Lower leg skin (tissue), 4 donors: ENCODE measurements at regions not wholly inside any gene's neighbourhood (a gene's known extent, or its start where the extent isn't known, plus 50 kb on each side); places are given as distances from the start of the nearest gene placed in this dataset.

Source experiments
- DNase-seq, 2 donors: peaks; one replicate each; pipeline ENCODE4 v3.0.0-alpha.2; 2019; ENCODE audit warnings: low spot score in 2 of 2
- H3K4me3 ChIP-seq: fragments of 200-600 bp; sonication (generic); 2 replicates; pipeline ENCODE4 v1.5.1; 2017; ENCODE audit warnings: mild to moderate bottlenecking, low read depth; ENCODE audit not compliant: poor library complexity, severe bottlenecking
- CTCF ChIP-seq, 3 donors: fragments of 450-650 bp; IDR thresholded peaks; one replicate each; pipeline ENCODE4 v1.5.1; 2016; ENCODE audit warnings: antibody characterized with exemption in 3 of 3, mild to moderate bottlenecking in 3 of 3, moderate library complexity in 2 of 3
- POLR2A ChIP-seq, 2 donors: fragments of 450-650 bp; IDR thresholded peaks; one replicate each; pipeline ENCODE4 v1.6.1; 2016 to 2017; ENCODE audit warnings: antibody characterized with exemption in 2 of 2, mild to moderate bottlenecking in 1 of 2, moderate library complexity in 1 of 2
- WGBS, 2 donors: methylation state at CpG; one replicate each; pipeline ENCODE4 v1.1.5; 2018; 5-methylcytosine and 5-hydroxymethylcytosine counted together
- intact Hi-C: fragments of 100-400 bp; cut with DNase I; formaldehyde crosslinking; loops from one replicate; pipeline ENCODE4 v1.15.0; 2023; ENCODE audit warnings: low total_unique reads

- TF ChIP-seq CTCF (IDR thresholded peaks at IDR 0.05) (no peak), POLR2A (IDR thresholded peaks at IDR 0.05) (no peak)
- DNase-seq: no peak
- intact Hi-C loops: no loop called here
- WGBS, 2 donors: 84 to 85% methylated on average over 3 of the region's 3 CpGs
- H3K4me3 ChIP-seq: no peak overlapping the region
Observed at GRCh38 chr13:65562305-65562704, 1667.8 kb downstream of the PCDH9 start.

GRCh38 chr13:65560936-65561335 is 1669.2 kb downstream of the PCDH9 start:
- intact Hi-C loops: no loop called here
- no peak for DNase-seq
- H3K4me3 ChIP-seq: no peak overlapping the region
- 87% methylated on average over 1 of the region's 1 CpG for WGBS, 2 donors
- TF ChIP-seq CTCF (IDR thresholded peaks at IDR 0.05) (no peak), POLR2A (IDR thresholded peaks at IDR 0.05) (no peak)

- intact Hi-C loops: no loop called here
- TF ChIP-seq POLR2A (IDR thresholded peaks at IDR 0.05) (no peak), CTCF (IDR thresholded peaks at IDR 0.05) (no peak)
- WGBS, 2 donors: 80 to 81% methylated on average over 2 of the region's 2 CpGs
- DNase-seq: no peak
- H3K4me3 ChIP-seq: no peak overlapping the region
Observed at GRCh38 chr13:65555962-65556361, 1674.2 kb downstream of the PCDH9 start.

- TF ChIP-seq CTCF (IDR thresholded peaks at IDR 0.05) (no peak), POLR2A (IDR thresholded peaks at IDR 0.05) (no peak)
- no peak for DNase-seq
- WGBS, 2 donors: 46 to 73% methylated on average over 5 of the region's 5 CpGs
- intact Hi-C loops: no loop called here
- H3K4me3 ChIP-seq: no peak overlapping the region
Observed at GRCh38 chr13:65553096-65553727, 1676.9 kb downstream of the PCDH9 start.

- intact Hi-C loops: no loop called here
- TF ChIP-seq CTCF (IDR thresholded peaks at IDR 0.05): no peak
- TF ChIP-seq POLR2A (IDR thresholded peaks at IDR 0.05): no peak
- no peak overlapping the region for H3K4me3 ChIP-seq
- no peak for DNase-seq
Observed at GRCh38 chr13:65551208-65551607, 1678.9 kb downstream of the PCDH9 start.

GRCh38 chr13:65540175-65540574 is 1690.0 kb downstream of the PCDH9 start:
- no peak for DNase-seq
- no peak for TF ChIP-seq CTCF (IDR thresholded peaks at IDR 0.05)
- 82% methylated on average over 3 of the region's 3 CpGs for WGBS, 2 donors
- no peak overlapping the region for H3K4me3 ChIP-seq
- intact Hi-C loops: no loop called here
